HG02973 (cell line): ENCODE measurements at regions not wholly inside any gene's neighbourhood (a gene's known extent, or its start where the extent isn't known, plus 50 kb on each side); places are given as distances from the start of the nearest gene placed in this dataset.

Source experiments
- ATAC-seq: cut with Tn5 transposase; IDR thresholded peaks from one replicate; pipeline ENCODE4 v1.9.1; 2021; ENCODE audit warnings: moderate library complexity; ENCODE audit not compliant: unreplicated experiment

GRCh38 chr6:62672989-62673388 is 387.0 kb upstream of the KHDRBS2 start:
- no peak for ATAC-seq

GRCh38 chr6:62670490-62671223 is 384.6 kb upstream of the KHDRBS2 start:
- no peak for ATAC-seq

- ATAC-seq, result no peak
These were observed 383.8 kb upstream of the KHDRBS2 start for GRCh38 chr6:62669831-62670230.

- no peak for ATAC-seq
These were observed 366.8 kb upstream of the KHDRBS2 start for GRCh38 chr6:62652692-62653328.

- ATAC-seq, result no peak
These were observed 359.2 kb upstream of the KHDRBS2 start for GRCh38 chr6:62645274-62645673.

- no peak for ATAC-seq
These were observed 354.7 kb upstream of the KHDRBS2 start for GRCh38 chr6:62640749-62641148.

GRCh38 chr6:62626661-62627060 is 340.6 kb upstream of the KHDRBS2 start:
- no peak for ATAC-seq

GRCh38 chr6:62623846-62624532 is 338.0 kb upstream of the KHDRBS2 start:
- no peak for ATAC-seq

- ATAC-seq, result no peak
These were observed 329.5 kb upstream of the KHDRBS2 start for GRCh38 chr6:62615366-62616015.

- no peak for ATAC-seq
These were observed 328.4 kb upstream of the KHDRBS2 start for GRCh38 chr6:62614442-62614841.

GRCh38 chr6:62613928-62614327 is 327.9 kb upstream of the KHDRBS2 start:
- ATAC-seq, result no peak

GRCh38 chr6:62612471-62612870 is 326.4 kb upstream of the KHDRBS2 start:
- no peak for ATAC-seq

- no peak for ATAC-seq
These were observed 284.3 kb upstream of the KHDRBS2 start for GRCh38 chr6:62570372-62570771.

- no peak for ATAC-seq
These were observed 255.5 kb upstream of the KHDRBS2 start for GRCh38 chr6:62541502-62541901.

- no peak for ATAC-seq
These were observed 245.0 kb upstream of the KHDRBS2 start for GRCh38 chr6:62530985-62531384.

GRCh38 chr6:62528894-62529526 is 243.0 kb upstream of the KHDRBS2 start:
- ATAC-seq, result no peak

- no peak for ATAC-seq
These were observed 237.6 kb upstream of the KHDRBS2 start for GRCh38 chr6:62523630-62524029.

- ATAC-seq, result no peak
These were observed 233.5 kb upstream of the KHDRBS2 start for GRCh38 chr6:62519574-62519973.

GRCh38 chr6:62516291-62517141 is 230.5 kb upstream of the KHDRBS2 start:
- ATAC-seq, result no peak

GRCh38 chr6:62492192-62492822 is 206.3 kb upstream of the KHDRBS2 start:
- no peak for ATAC-seq
